ENCODE measurements at regions not wholly inside any gene's neighbourhood (a gene's known extent, or its start where the extent isn't known, plus 50 kb on each side); places are given as distances from the start of the nearest gene placed in this dataset.
A peak's percentile ranks its signal among the peaks of the same experiment; 100 is the strongest.
"Not testable (repeated sequence)": the region's sequence is repeated elsewhere in the genome, so short reads cannot be mapped to it uniquely, and the experiment has no call there.

DNA sequence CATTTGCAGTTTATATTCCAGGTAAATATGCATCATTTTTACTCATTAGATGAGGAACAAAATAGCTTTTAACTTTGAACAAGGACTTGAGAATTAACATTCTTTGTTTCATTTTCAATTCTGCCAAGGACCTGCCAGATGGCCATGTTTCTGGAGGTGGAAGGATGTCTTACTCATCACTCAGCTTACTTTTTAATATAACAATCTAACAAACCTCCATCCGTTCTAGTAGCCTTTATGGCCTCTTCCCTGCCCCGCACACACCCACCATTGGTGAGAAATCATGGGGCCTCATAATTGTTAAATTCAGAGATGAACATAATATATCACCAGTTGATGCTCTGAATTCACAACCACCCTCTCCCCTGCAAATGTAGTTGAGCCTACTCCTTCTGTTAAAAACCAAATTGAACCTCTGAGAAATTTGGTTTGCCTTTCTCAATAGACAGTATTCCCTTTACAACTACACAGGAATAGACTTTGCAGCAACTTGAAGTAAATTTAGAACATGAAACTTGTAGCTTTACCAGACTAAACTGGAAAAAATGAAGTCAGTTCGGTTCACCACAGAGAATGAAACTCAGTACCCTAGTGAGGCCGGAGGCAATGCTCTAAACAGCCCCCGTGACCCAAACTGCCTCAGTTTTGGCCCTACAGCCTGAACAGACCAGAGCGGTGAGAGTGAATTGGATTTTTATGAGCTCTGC lies 50.1 kb upstream of the ACSL4 start:
- peak; percentile 49 for DNase-seq (ENCODE audit: low read depth)

DNA sequence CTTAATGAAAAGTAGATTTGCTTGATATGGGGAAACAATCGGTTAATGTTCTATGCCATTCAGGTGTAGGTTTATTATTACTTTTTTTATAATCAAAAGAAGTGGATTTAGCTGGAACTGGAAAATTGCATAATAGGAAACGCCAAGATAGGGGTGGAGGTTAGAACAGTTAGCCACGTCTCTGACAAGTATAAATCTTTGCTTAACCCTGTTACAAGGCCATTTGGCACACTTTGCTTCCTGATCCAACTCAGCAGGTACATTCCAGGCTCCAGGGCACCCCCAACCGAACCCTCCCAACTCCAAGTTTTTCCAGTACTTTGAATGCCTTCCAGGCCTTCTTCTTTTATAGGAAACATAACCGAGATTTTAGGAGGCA lies 50.6 kb upstream of the ACSL4 start:
- peak; percentile 39 for DNase-seq (ENCODE audit: low read depth)

DNA sequence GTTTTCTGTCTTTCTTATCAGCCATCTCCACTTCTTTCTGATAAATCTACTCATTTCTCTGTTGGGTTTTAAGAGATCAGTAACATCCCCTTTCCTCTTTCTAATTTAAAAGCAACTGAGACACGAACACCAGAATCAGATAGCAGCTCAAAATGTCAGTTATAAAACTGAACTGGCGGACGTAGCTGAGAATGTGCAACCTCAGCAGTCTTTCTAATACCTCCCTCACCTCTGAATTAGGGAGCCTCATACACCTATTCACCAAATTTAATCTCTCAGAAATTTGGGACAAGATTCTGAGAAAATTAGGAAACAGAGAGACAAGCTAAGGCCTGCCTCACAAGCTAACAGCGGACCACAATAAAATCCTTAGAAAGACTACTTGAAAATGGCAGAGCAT lies 52.0 kb upstream of the ACSL4 start:
- DNase-seq (ENCODE audit: low read depth): no peak

DNA sequence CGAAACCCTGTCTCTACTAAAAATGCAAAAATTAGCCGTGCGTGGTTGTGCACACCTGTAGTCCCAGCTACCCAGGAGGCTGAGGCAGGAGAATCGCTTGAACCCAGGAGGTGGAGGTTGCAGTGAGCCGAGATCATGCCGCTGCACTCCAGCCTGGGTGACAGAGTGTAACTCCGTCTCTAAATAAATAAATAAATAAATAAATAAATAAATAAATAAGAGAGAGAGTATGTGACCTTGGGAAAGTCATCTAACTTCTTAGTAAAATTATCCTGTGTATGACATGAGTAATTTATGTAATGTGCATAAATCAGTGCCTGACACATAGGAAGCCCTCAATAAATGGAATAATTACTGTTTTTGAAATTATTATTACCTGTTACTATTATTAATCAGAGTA lies 57.5 kb upstream of the ACSL4 start:
- DNase-seq (ENCODE audit: low read depth): not testable (repeated sequence)

- DNase-seq (ENCODE audit: low read depth): no peak
These were observed 60.1 kb upstream of the ACSL4 start for GRCh38 chrX:109793191-109793590.

DNA sequence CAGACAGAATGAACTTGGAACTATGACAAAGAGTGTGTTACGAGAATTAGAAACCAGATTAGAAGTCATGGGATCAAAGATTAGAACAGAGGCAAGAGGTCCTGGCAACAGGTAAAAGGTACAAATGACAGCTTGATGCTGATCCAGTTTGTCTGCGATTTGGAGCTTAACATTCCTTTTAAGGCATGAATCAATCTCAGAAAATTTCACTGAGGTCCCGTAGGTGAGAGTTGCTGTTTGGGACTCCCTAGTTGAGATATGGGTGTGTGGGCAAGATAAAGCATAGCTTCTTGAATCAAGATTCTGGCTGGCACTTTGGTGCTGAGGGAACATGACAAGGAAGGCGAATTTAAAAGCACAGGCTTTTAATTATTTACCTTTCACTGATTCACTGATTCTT lies 62.6 kb upstream of the ACSL4 start:
- no peak for DNase-seq (ENCODE audit: low read depth)

GRCh38 chrX:109797311-109797975 lies 64.4 kb upstream of the ACSL4 start:
- DNase-seq (ENCODE audit: low read depth): no peak

- no peak for DNase-seq (ENCODE audit: low read depth)
These were observed 79.2 kb upstream of the ACSL4 start for GRCh38 chrX:109812236-109812635.

DNA sequence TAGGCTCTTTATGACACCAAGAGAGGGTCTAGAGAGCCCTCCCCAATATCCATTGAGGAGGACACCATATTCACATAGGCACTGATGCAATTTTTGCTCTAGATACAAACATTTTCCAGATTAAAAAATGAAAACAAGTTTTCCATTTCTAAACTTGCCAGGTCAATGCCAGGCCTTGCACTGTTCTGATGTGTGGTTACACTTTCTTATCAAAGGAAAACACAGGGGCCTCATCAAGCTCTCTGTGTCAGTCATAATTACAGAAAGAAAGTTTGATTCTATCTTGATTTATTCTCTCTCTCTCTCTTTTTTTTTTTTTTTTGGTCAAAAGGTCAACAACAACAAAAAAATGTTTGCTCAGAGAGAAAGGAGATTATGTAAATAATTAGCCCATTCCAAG lies 80.2 kb upstream of the ACSL4 start:
- DNase-seq (ENCODE audit: low read depth): no peak

DNA sequence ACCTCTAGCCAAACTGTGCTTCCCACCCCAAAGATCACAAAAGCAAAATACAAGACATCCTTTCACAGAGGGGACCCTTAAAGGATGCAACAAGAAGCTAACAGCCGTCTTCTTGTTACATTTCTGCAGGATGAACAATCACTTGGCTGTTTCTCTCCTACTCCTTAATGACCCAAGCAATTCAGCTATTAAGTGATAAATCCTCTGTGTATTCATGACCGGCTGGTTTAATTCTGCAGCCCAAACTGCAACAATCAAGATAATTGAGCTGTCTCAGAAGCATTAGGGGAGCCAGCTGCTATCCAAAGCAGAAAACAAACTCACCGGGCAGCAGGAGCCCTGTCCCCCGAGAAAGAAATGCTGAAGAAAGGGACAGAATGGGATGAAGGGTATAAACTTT lies 85.9 kb upstream of the ACSL4 start:
- DNase-seq (ENCODE audit: low read depth): no peak

DNA sequence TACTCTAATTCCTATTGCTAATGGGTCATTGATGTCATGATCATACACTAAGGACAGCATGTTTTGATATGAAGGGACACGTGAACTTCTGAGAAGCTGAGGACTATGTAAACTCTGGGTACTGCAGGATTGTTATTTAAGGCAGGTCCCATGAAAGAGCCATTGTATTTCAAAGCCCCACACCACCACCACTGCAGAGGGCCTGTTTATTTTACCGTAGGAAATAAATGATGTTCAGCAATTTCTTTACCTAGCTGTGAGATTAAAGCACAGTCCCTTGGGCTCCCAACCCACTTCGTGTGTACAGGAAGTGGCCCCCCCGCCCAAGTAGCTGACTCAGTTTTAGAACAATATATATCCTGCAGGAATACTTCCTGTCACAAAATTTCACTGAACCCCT lies 89.8 kb upstream of the ACSL4 start:
- no peak for DNase-seq (ENCODE audit: low read depth)

- peak; percentile 72 for DNase-seq (ENCODE audit: low read depth)
These were observed 94.1 kb upstream of the ACSL4 start for GRCh38 chrX:109826954-109827708.

DNA sequence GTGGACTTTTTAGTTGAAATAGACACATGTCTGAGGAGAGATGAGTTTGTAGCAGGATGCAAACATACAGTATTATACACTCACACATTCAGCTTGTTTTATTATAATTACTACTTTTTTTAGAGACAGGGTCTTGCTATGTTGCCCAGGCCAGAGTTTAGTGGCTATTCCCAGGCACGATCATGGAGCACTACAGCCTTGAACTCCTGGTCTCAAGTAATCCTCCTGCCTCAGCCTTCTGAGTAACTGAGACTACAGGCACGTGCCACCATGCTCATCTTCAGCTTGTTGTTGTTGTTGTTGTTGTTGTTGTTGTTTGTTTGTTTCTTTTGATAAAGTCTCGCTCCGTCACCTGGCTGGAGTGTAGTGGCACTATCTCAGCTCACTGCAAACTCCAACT lies 94.7 kb upstream of the ACSL4 start:
- DNase-seq (ENCODE audit: low read depth): no peak

DNA sequence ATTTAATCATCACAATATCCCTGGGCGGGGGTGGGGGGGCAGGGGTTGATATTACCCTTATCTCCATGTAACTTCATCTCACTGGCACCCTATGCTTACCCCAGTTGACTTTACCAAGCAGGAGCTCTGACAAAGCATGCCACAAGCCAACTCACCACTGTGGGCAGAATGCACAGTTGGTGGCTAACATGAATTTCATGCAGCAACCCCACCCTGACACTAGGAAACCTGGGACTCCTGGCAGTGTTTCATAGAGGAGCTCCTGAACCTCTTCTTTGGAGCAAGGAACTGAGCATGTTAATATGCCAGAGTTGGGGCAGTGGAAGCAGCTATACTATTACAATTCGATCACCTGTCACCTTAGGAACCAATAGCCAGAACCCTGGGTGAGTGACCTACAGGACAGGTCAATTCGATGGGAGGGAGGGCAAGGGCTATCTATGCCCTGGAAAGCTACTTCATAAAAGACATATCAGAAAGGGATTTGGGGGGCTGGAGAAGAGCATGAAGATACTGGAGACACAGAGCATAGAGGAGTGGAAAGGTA lies 97.2 kb upstream of the ACSL4 start:
- no peak for DNase-seq (ENCODE audit: low read depth)

GRCh38 chrX:109830704-109831206 lies 97.7 kb upstream of the ACSL4 start:
- peak; percentile 67 for DNase-seq (ENCODE audit: low read depth)

GRCh38 chrX:109831326-109831985 lies 98.4 kb upstream of the ACSL4 start:
- DNase-seq (ENCODE audit: low read depth): no peak

DNA sequence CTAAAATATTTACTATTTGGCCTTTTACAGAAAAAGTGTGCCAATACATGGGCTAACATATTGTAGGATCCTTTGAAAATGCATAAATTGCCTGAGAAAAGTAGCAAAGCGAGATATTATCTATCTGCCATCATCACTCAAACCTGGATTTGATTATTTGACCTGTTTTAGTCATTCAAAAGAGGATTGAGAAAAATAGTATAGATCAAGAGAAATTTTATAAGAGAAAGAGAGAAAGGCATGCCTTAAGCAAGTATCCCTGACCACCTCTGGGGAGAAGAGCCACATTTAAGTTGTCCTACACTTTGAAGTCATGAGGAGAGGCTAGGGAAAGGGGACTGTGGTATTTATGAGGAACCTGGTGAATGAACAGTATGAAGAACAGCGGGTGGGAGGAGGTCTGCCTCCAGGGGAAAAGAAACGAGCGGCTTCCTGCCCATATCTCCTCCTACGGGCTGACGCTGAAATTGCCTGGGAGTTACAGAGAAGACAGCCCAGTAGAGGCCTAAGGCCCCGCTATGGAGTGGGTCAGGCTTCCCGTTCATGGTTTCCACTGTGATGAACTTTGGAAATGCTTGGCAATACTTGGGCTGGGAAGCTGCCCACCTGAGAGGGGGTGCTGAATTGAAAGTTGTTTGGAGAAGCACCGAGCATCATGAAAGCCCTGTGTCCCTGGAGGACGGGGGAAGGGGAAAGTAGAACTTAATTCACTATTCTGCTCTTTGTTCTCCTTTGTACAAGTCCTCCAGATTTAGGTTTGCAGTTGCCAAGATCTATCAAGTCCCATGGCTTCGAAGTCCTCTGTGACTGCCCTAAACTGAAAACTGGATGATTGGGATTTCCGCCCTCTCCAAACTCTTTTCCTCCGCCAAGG lies 106.9 kb upstream of the ACSL4 start:
- DNase-seq (ENCODE audit: low read depth): peak; percentile 52

DNA sequence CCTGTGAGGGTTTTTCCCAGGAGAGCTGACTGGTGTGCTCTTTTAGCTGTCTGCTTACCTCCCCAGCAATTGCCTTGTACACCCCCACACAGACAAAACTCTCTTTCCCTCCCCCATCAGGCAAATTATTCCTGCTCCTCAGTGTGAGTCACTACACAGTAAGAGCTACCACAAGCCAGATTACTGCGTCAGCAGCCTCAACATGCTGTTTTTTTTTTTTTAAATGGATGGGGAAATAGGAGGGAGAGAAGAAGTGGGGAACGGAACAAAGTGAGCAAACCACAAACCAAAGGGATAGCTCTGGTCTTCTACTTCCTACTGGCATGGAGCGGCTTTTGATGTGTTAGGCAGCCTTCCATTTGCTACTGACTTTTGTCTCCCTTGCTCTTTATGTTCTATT lies 107.5 kb upstream of the ACSL4 start:
- DNase-seq (ENCODE audit: low read depth): peak; percentile 94

DNA sequence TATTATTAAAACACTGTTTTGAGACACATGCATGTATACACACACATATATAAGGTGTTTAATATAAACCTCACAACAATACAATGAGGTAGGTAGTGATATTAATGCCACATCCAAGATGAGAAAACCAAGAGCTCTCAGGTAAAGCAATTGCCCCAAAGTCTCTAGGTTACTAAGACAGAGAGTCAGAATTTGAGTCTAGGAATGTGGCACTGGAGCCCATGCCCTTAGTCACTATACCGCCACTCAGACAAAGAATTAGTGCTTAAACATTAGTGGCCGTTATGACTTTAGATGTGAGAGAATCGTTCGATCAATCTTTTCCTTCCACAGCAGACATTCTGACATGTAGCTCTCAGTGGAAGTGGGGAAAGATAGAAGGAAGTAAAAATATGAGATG lies 108.2 kb upstream of the ACSL4 start:
- DNase-seq (ENCODE audit: low read depth): no peak

DNA sequence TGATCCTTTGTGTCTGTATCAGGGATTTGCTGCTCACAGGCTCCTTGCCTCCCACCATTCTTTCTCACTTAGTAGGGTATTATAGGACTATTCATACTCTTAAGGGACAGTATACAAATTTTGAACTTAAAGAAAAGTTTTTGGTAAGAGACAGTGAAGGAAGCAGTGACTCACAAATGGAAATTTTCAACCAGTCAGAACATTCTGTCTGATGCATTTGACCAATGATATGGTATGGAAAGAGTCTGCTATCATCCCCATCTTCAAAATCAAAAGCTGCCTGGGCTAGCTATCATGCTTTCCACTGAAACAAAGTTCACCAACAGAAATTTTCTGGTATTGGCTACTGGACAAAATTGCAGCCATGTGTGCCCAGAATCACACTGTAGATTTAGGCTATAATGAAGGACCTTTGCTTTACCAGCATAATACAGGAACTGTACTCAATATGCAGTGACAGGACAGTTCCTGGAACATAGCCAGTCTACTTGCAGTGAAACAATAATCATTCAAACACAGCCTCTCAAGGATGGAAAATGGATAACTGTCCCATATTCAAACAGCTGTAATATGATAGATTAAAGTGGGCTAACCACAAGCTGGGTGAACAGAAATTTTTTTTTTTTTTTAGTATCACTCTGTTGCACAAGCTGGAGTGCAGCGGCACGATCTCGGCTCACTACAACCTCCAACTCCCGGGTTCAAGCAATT lies 109.0 kb upstream of the ACSL4 start:
- DNase-seq (ENCODE audit: low read depth): peak; percentile 68

GRCh38 chrX:109842611-109843010 lies 109.6 kb upstream of the ACSL4 start:
- DNase-seq (ENCODE audit: low read depth): peak; percentile 64

Data from iris pigment epithelial cell (primary cell).